ENCODE measurements at regions not wholly inside any gene's neighbourhood (a gene's known extent, or its start where the extent isn't known, plus 50 kb on each side); places are given as distances from the start of the nearest gene placed in this dataset.

- H3K4me3 ChIP-seq (replicated peaks in 1 of 3), result no peak overlapping the region
- no peak for DNase-seq
- no peaks in the 10 kb centered on the region for H3K4me1 ChIP-seq
- intact Hi-C loops (cut with DNase I), result no loop called here
- no peaks in the 10 kb centered on the region for H3K36me3 ChIP-seq
- H3K9me3 ChIP-seq, result no peaks in the 10 kb centered on the region
- TF ChIP-seq POLR2A (IDR thresholded peaks at IDR 0.05), result no peak
- TF ChIP-seq CTCF (IDR thresholded peaks at IDR 0.05), result no peak
- 29 to 35% methylated on average over 3 of the region's 3 CpGs for whole genome bisulfite sequencing, 2 donors
- H3K27me3 ChIP-seq, result no peaks in the 10 kb centered on the region
- no peak overlapping the region for H3K27ac ChIP-seq
Observed at GRCh38 chr3:19735111-19735510, 198.9 kb downstream of the EFHB start.

GRCh38 chr3:19734453-19734852 lies 199.6 kb downstream of the EFHB start:
- Histone ChIP-seq H3K36me3 (no peaks in the 10 kb centered on the region), H3K4me3 (replicated peaks in 1 of 3) (no peak overlapping the region), H3K27me3 (no peaks in the 10 kb centered on the region), H3K4me1 (no peaks in the 10 kb centered on the region), H3K9me3 (no peaks in the 10 kb centered on the region), H3K27ac (no peak overlapping the region)
- TF ChIP-seq CTCF (IDR thresholded peaks at IDR 0.05) (no peak), POLR2A (IDR thresholded peaks at IDR 0.05) (no peak)
- intact Hi-C loops (cut with DNase I), result no loop called here
- DNase-seq, result no peak
- 78 to 83% methylated on average over 6 of the region's 6 CpGs for WGBS, 2 donors

- no peaks in the 10 kb centered on the region for H3K27me3 ChIP-seq
- H3K27ac ChIP-seq, result no peak overlapping the region
- H3K9me3 ChIP-seq, result no peaks in the 10 kb centered on the region
- TF ChIP-seq CTCF (IDR thresholded peaks at IDR 0.05) (no peak), POLR2A (IDR thresholded peaks at IDR 0.05) (no peak)
- H3K4me3 ChIP-seq (replicated peaks in 1 of 3), result no peak overlapping the region
- H3K36me3 ChIP-seq, result no peaks in the 10 kb centered on the region
- no peak for DNase-seq
- intact Hi-C loops (cut with DNase I), result no loop called here
- H3K4me1 ChIP-seq, result no peaks in the 10 kb centered on the region
- WGBS, 2 donors, result 73 to 74% methylated on average over 3 of the region's 3 CpGs
Observed at GRCh38 chr3:19725000-19725399, 209.0 kb downstream of the EFHB start.

GRCh38 chr3:19717736-19718135 lies 216.3 kb downstream of the EFHB start:
- H3K36me3 ChIP-seq, result no peaks in the 10 kb centered on the region
- TF ChIP-seq POLR2A (IDR thresholded peaks at IDR 0.05) (no peak), CTCF (IDR thresholded peaks at IDR 0.05) (no peak)
- no peak overlapping the region for H3K4me3 ChIP-seq (replicated peaks in 1 of 3)
- no peak overlapping the region for H3K27ac ChIP-seq
- intact Hi-C loops (cut with DNase I), result no loop called here
- no peaks in the 10 kb centered on the region for H3K4me1 ChIP-seq
- DNase-seq, result no peak
- H3K9me3 ChIP-seq, result no peaks in the 10 kb centered on the region
- H3K27me3 ChIP-seq, result no peaks in the 10 kb centered on the region

- no peak for TF ChIP-seq CTCF (IDR thresholded peaks at IDR 0.05)
- TF ChIP-seq POLR2A (IDR thresholded peaks at IDR 0.05), result no peak
Observed at GRCh38 chr3:19711160-19711782, 222.7 kb downstream of the EFHB start.

More at GRCh38 chr3:19711160-19711782, 222.7 kb downstream of the EFHB start:
- Histone ChIP-seq H3K27ac (no peak overlapping the region), H3K27me3 (no peaks in the 10 kb centered on the region), H3K36me3 (no peaks in the 10 kb centered on the region), H3K9me3 (no peaks in the 10 kb centered on the region), H3K4me1 (no peaks in the 10 kb centered on the region), H3K4me3 (replicated peaks in 1 of 3) (no peak overlapping the region)
- no peak for DNase-seq
- intact Hi-C loops (cut with DNase I), result no loop called here
